ENCODE measurements at regions not wholly inside any gene's neighbourhood (a gene's known extent, or its start where the extent isn't known, plus 50 kb on each side); places are given as distances from the start of the nearest gene placed in this dataset.

DNA sequence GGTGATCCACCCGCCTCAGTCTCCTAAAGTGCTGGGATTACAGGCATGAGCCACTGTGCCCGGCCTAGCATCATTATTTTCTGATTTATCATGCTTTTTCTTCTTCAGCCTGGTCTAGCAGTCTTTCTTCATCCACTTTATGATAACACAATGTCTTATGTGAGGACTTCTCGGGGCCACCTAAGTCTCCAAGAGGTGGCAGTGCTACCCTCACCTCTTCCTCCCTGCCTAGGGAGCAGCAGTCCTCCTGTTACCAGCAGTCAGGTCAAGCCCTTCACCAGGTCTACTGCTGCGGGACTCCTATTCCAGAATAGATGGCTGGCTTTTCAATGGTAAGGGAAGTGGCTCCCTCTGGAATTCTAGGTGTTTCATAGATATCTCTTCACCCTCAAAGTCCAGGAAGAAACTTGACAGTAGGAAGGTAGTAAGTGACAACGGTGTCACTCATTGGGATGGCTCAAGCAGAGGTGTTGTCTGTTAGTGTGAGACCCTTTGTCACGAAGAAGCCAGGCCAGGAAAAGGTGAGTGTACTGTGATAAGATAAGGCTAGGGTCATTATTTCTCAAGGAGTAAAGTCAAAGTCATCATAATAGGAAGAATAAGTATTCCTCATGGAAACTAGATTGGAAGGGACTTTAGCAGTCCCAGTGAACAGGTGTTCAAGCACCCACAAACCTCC lies 164.0 kb downstream of the KLF5 start:
- no peak for DNase-seq

DNA sequence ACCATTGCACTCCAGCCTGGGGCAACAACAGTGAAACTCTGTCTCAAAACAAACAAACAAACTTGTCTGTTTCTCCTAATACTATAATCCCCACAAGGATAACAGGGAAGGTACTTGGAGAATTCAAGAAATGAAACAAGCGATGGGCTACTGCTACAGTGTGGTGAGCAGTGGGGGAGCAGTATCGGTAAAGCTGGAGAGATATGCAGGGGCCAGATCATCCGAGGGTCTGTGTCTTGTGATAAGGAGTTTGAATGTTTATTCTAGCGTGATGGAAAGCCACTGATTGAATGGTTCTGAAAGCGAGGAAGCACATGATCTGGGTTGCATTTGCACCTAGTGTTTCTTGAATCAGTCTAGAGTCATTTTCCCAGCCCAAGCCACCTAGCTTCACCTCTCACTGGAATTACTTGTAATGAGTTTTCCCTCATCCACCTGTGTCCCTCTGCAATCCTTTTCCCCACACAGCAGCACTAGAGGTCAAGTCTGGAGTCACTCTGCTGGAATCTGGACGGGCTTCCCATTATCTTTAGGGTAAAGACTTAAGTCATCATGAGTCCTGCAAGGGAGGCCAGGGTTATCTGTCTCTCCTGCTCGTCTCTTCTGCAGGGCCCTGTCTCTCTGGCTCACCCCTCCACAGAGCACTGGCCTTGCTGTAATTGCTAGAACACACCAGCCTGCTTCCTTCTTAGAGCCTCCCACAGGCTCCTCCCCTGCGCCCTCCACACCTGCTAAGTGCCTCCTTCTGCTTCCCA lies 162.3 kb downstream of the KLF5 start:
- no peak for DNase-seq

DNA sequence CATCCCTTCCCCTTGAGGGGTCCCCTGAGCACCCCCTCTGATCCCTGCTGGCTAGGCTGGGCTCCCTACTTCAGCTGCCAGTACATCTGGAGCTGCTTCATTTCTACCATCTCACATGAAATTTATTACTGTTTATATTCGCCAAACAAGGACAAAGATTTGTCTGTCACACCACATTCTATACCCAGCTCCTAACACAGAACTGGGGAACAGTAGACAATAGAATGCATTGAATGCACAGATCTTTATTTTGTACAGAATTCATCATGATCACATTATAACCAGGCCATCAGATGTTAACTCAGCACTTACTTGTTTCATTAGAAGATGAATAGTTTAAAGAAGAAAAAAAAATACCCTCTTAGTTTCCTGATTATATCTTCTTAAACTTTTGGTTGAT lies 159.4 kb downstream of the KLF5 start:
- DNase-seq: no peak

- DNase-seq: no peak
Observed at GRCh38 chr13:73216381-73216831, 157.6 kb downstream of the KLF5 start.

DNA sequence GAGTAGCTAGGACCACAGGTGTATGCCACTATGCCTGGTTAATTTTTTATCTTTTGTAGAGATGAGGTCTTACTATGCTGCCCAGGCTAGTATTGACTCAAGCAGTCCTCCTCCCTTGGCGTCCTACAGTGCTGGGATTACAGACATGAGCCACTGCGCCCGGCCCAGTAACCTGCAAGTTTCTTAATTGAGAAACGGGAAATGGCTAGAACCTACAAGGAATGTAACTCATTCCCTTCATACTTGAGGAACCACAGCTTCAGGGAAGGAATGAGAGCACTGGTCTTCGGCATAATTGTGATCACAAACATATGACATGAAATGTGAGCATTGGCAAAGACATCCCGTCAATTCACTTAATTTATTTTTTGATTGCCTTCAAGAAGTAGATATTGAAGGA lies 157.0 kb downstream of the KLF5 start:
- no peak for DNase-seq

- no peak for DNase-seq
Observed at GRCh38 chr13:73212482-73212881, 153.7 kb downstream of the KLF5 start.

DNA sequence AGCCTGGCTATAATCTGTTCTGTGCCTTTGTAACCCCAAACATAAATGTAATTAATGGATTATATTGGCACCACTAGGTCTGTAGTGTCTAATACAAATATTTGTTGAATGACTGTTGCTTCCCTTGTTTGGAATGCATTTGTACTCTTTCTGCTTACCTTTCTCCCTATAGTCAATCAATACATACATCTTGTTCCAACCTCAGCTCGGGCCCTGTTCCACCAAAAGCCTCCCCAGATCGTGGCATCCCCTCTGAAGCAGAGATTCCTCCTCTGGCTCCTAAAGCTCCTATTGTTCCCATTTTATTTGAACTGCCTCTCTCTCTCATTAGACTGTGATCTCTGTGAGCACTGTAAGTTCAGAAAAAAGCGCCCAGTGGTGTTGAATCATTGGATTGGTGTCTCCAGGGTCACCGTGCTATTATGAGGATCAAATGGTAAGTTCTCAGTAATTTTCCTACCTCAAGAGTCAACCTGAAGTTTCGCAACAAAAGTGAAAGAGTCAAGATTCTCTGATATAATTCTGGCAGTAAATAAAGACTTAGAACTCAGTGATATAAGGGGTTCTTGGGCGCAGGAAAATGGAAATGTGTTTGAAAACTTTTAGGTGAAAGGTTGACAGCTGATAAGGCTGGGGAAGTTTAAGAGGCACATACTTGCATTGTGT lies 151.5 kb downstream of the KLF5 start:
- no peak for DNase-seq

- DNase-seq: no peak
Observed at GRCh38 chr13:73204952-73205351, 146.1 kb downstream of the KLF5 start.

DNA sequence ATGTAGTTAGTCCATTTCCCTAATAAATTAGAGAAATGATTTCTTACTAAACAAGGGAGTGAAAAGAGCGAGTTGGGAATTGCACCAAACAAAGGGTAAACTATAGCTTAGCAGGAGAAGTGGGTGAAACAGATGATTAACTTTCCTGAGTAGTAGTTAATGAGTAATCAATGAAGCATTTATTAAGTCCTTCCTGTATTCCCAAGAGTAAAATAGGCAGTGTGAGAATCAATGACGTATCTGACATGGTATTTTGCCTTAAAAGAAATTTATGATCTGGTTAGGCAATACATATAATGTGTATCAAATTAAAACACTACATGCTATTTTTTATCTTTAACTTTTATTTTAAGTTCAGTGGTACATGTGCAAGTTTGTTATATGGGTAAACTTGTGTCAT lies 142.8 kb downstream of the KLF5 start:
- DNase-seq: no peak

DNA sequence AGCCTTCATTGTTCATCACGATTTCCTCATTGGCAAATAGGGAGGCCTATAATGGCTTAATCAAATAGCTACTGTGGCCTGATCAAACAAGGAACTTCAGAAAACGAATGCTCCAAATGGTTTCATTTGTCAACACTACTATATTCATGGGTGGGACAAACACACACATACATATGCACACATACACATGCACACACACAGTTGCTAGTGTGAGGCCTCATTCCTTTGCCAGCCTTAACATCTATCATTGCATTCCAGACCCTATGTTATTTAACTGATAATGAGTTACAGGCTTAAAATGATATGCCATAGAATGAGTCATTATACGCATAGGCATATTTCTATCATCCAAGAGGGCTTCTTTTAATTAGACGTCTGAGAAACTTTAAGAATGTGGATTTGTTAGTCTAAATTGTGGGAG lies 140.2 kb downstream of the KLF5 start:
- no peak for DNase-seq

- no peak for DNase-seq
Observed at GRCh38 chr13:73195091-73195490, 136.3 kb downstream of the KLF5 start.

- DNase-seq: no peak
Observed at GRCh38 chr13:73194310-73194709, 135.5 kb downstream of the KLF5 start.

DNA sequence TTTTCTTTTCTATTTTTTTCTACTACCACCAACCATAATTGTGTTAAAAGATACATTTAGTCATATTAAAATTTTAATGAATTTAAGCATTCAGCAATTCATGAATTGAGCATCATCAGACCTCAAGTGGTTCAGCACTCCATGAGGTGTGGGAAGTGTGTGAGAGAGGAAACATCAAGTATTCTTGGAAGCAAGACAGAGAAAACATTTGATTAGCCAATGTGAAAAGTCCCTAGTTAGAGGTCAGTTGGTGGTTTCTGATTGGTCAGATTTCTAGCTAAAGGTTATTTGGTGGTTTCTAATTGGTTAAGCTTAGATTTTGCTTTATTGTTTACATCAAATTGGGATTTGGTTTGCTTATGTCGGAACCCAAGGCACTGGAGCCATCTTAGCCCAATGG lies 134.7 kb downstream of the KLF5 start:
- no peak for DNase-seq

DNA sequence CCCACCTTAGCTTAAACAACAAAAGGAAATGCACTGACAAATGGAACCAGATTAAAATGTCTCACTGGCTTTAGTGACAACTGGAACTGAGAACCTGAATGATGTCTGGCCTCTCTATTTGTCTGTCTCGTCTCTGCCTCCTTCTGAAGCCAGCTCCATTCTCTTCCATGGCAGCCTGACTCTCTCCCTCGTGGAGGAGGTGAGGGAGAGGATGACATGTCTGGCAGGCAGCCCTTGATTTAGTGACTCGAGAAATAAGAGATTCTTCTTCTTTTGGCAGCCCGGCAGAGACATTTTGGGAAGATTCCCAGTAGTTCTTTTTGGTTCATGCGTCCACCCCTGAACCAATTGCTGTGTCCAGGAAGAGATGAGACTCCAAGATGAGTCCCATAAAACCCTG lies 131.7 kb downstream of the KLF5 start:
- no peak for DNase-seq

GRCh38 chr13:73189776-73190175 lies 131.0 kb downstream of the KLF5 start:
- no peak for DNase-seq

DNA sequence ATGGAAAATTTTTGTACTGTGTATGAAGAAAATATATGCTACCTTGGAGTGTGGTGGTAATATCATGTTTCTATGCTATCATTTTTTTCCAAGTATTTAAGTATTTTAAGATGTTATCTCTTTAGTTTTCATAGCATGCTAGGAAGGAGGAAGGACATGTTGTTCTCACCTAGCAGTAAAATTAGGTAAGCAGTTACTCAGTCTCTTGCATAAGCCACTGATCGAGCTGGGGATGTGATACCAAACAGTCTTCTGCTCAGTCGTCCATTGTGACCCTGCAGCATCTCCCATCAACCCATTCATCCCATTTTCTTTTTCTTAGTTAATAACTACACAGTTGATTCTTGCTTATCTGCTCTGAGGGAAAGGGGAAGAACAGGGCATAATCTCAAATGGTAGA lies 130.6 kb downstream of the KLF5 start:
- DNase-seq: no peak

DNA sequence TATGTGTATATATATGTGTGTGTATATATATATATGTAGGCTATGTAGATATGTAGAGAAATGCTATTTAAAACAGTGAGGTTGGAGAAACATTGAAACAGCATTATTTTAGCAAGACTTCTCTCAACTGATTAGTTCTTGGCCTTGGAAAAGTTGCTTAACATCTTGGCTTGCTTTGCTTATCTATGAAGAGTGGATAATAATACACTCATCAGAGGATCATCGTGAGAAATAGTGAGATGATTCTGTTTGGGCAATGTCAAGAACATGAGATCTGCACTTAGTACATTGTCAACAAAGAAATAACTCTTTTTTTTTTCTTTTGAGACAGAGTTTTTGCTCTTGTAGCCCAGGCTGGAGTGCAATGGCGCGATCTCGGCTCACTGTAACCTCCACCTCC lies 128.3 kb downstream of the KLF5 start:
- DNase-seq: no peak

GRCh38 chr13:73179650-73180274 lies 121.0 kb downstream of the KLF5 start:
- no peak for DNase-seq

GRCh38 chr13:73177916-73178565 lies 119.2 kb downstream of the KLF5 start:
- DNase-seq: no peak

- no peak for DNase-seq
Observed at GRCh38 chr13:73177017-73177416, 118.2 kb downstream of the KLF5 start.

DNA sequence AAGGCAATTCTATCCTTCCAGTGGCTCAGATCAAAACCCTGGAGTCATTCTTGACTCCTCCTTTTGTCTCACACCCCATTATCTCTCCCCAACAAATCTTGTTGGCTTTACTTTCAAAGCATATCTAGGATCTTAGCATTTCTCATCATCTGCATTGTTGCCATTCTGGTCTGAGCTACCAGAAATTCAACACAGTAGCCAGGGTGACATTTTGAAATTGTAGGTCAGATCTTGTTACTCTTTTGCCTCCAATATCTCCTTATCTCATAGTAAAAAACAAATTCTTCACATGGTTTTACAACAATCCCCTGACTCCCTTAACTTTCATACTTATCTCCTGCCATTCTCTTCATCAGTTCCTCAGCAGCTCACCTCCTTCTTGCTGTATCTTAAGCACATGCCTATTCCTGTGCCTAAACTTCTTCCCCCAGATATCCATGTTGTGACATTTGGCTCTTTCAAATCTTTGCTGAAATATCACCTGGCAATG lies 115.8 kb downstream of the KLF5 start:
- DNase-seq: no peak

DNA sequence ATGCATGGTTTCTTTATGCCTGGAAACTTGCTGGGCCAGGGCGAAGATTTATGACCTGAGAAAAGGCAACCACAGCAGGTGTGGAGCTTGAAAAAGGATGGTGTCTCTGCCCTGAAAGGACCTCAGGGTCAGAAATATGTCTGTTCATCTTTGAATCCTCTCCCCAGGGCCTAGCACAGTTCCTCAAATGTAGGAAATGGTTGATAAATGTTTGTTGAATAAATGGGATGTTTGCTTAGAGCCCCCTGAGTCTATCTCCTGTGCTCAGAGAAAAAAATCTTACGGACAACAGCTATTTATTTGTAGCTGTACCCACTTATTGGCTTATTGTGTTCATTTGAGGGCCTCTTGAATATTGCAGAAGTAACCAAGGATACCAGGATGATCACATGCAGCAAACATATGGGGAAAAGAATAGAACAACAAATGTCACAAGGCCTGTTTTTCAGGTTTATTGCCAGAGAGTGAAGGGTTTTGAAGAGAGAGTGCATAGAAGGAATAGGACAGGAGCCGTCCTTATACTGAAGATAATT lies 114.5 kb downstream of the KLF5 start:
- DNase-seq: no peak

- DNase-seq: no peak
Observed at GRCh38 chr13:73171926-73172325, 113.1 kb downstream of the KLF5 start.

All from SHP77 (cell line).